IPS-20b (cell line): ENCODE measurements at regions not wholly inside any gene's neighbourhood (a gene's known extent, or its start where the extent isn't known, plus 50 kb on each side); places are given as distances from the start of the nearest gene placed in this dataset.
A peak's percentile ranks its signal among the peaks of the same experiment; 100 is the strongest.

Experiments
- H3K27ac ChIP-seq: one replicate; pipeline ENCODE4 v1.5.1; 2013; ENCODE audit warnings: low read length
- H3K27me3 ChIP-seq: 2 replicates; pipeline ENCODE4 v1.6.1; 2013; ENCODE audit warnings: mild to moderate bottlenecking, low read length, inconsistent platforms; ENCODE audit not compliant: insufficient read depth
- H3K36me3 ChIP-seq: 2 replicates; pipeline ENCODE4 v1.6.1; 2013; ENCODE audit warnings: low read depth, mild to moderate bottlenecking, inconsistent platforms, low read length, moderate library complexity; ENCODE audit not compliant: insufficient read depth
- H3K4me1 ChIP-seq: 2 replicates; pipeline ENCODE4 v1.6.1; 2013; ENCODE audit warnings: mild to moderate bottlenecking, control low read depth, inconsistent platforms, low read length, moderate library complexity; ENCODE audit not compliant: insufficient read depth
- H3K4me3 ChIP-seq: 2 replicates; pipeline ENCODE4 v1.5.1; 2013; ENCODE audit warnings: mild to moderate bottlenecking, low read length, inconsistent platforms
- H3K9ac ChIP-seq: 2 replicates; pipeline ENCODE4 v1.6.1; 2013; ENCODE audit warnings: low read depth, mild to moderate bottlenecking, inconsistent platforms, low read length, moderate library complexity
- H3K9me3 ChIP-seq: 2 replicates; pipeline ENCODE4 v1.6.1; 2013; ENCODE audit warnings: mild to moderate bottlenecking, low read depth, low read length, inconsistent platforms; ENCODE audit not compliant: insufficient read depth

DNA sequence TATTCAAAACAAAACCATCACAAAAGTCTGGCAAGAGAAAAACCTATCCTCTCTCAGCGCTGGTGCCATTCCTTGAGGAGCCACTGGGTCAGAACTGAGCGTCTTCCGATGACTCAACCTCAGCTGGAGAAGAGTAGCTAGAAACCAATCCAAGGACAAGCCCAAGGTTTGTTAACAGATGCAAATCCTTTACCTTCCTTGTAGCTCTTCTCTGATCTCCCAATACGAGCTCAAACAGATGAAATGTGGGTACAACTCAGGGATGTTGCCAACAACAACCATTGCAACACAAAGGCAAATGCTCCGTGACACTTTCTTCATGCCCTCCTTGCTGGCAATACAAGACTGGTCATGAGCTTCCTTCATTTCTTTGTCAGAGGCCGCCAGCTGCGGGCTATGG, 337.1 kb downstream of the SIPA1L2 start:
- H3K36me3 ChIP-seq, result no peaks in the 10 kb centered on the region
- H3K27me3 ChIP-seq, result no peaks in the 10 kb centered on the region
- no peaks in the 10 kb centered on the region for H3K4me1 ChIP-seq
- no peak overlapping the region for H3K9ac ChIP-seq
- H3K4me3 ChIP-seq, result no peak overlapping the region
- no peaks in the 10 kb centered on the region for H3K9me3 ChIP-seq
- H3K27ac ChIP-seq, result no peak overlapping the region

DNA sequence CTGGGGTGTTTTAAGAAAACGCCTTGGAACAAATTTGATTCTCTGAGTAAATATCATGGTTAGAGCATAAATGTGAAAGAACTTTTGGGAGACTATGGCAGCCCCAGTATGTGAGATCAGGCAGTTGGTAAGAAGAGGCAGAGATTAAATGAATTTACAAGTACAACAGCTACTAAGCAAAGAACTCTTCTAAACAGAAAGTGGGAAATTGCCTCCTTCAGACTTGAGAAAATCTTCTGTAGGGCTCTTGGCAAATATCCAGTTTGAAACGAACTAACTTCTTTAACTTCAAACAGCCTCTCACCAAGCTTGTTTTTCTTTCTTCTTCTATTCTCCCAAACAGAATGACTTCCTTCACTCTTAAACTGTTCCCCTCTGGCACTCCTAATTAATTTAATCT, 337.7 kb downstream of the SIPA1L2 start:
- Histone ChIP-seq H3K27me3 (no peaks in the 10 kb centered on the region), H3K9me3 (no peaks in the 10 kb centered on the region), H3K4me3 (no peak overlapping the region), H3K4me1 (no peaks in the 10 kb centered on the region), H3K9ac (no peak overlapping the region), H3K27ac (no peak overlapping the region), H3K36me3 (no peaks in the 10 kb centered on the region)

DNA sequence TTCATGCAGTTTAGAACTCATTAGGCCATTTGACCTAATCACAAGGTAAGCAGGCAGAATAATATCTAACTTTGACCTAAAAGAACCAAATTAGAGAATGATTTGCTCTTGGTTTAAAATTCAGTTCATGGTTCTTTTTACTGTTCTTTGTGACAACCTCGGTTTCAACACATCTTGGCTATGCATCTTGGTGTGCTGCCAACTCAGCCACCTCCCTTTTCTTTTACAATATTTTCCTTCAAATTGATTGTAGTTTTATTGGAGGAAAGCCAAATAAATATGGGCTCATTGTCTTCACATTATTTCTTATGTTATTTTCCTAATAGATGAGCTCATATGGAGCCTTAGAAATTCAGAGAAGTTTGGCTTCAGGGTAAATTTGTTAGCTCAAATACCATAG, 338.3 kb downstream of the SIPA1L2 start:
- Histone ChIP-seq H3K27ac (no peak overlapping the region), H3K9me3 (no peaks in the 10 kb centered on the region), H3K9ac (no peak overlapping the region), H3K4me3 (no peak overlapping the region), H3K36me3 (no peaks in the 10 kb centered on the region), H3K4me1 (no peaks in the 10 kb centered on the region), H3K27me3 (no peaks in the 10 kb centered on the region)

DNA sequence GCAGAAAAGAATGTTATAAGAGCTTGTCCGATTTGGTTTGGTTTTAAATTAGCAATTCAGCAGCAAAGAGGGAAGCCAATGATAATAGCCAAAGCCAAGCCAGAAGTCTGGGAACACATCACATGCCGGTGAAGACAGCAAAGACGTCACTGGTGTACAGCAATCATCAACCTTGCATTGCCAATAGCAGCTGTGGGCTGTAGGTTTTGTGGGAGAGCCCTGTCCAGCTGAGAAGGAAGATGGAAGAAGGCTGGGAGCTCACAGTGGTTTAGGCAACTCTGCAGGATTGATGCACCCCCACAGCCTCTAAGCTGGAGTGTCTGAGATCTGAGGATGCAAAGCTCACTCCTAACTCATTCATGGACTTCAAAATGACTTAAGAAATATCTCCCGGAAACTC, 338.7 kb downstream of the SIPA1L2 start:
- Histone ChIP-seq H3K36me3 (no peaks in the 10 kb centered on the region), H3K27me3 (no peaks in the 10 kb centered on the region), H3K9ac (no peak overlapping the region), H3K4me3 (no peak overlapping the region), H3K4me1 (no peaks in the 10 kb centered on the region), H3K9me3 (no peaks in the 10 kb centered on the region), H3K27ac (no peak overlapping the region)

DNA sequence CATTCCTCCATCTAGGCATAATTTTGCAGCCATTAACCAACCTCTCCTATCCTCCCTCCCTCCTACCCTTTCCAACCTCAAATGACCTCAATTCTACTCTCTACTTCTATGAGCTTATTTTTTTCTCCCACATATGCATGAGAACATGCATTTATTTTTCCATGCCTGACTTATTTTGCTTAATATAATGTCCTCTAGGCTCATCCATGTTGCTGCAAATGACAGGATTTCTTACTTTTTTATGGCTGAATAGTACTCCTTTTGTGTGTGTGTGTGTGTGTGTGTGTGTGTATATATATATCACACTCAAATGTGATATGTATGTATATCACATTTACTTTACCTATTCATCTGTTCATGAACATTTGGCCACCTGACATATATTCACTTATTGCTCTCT, 339.4 kb downstream of the SIPA1L2 start:
- no peaks in the 10 kb centered on the region for H3K9me3 ChIP-seq
- H3K27me3 ChIP-seq, result no peaks in the 10 kb centered on the region
- no peak overlapping the region for H3K27ac ChIP-seq
- H3K36me3 ChIP-seq, result no peaks in the 10 kb centered on the region
- H3K4me3 ChIP-seq, result no peak overlapping the region
- H3K9ac ChIP-seq, result no peak overlapping the region
- H3K4me1 ChIP-seq, result no peaks in the 10 kb centered on the region

DNA sequence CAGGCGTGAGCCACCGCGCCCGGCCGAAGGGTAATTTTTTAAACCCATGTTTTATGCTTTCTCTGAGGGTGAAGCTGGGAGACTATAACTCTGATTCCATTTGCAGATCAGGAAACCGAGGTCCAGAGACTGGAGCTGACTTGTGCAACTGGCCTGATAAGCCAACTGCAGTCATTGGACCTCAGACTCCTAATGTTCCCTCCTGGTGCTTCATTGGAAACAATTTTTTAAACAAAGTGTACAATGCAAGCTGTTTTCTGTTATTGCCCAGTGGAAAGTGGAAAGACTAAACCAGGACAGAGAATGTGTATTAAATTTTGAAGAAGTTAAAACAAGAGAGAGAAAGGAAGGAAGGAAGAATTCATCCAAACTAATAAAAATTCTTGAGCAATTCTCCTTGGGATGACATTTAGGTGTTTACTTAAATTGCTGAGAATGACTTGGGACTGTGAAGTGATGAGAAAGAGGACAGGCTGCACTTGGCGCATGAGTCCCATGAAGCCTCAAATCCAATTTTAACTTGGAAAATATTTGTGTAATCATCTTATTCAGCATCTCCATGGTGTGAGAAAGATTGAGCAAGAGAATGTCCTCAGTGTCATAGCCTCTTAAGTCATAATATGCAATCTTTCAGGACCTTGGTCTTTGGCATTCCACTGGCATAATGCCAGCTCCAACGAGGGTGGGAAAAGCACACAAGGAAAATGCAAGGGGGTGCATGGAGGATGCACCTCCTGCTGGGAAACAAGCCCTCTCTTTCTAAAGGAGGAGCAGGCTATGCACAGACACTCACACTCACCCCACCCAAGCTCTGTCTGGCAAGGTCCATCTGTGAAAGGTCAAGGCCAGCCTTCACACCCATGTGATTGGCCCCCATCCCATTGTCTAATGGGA, 342.0 kb downstream of the SIPA1L2 start:
- H3K36me3 ChIP-seq, result no peaks in the 10 kb centered on the region
- no peak overlapping the region for H3K27ac ChIP-seq
- H3K9me3 ChIP-seq, result no peaks in the 10 kb centered on the region
- H3K4me3 ChIP-seq, result no peak overlapping the region
- no peak overlapping the region for H3K9ac ChIP-seq
- H3K4me1 ChIP-seq, result no peaks in the 10 kb centered on the region
- no peaks in the 10 kb centered on the region for H3K27me3 ChIP-seq

DNA sequence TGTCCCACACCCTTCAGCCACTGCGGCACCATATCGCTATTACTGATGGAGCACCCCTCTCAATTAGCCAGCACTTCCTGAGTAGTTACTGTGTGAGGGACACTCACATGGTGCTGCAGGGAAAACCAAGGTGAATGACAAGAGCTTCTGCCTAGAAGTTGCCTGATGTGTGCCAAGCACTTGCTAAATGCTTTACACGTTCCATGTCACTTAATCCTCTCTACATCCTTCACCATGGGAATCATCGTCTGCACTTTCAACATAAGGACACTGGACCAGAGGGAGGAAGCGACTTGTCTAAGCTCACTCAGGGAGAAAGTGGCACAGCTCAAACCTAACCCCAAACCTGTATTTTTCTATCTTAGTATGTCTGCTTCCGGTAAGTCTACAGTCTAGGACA, 344.8 kb downstream of the SIPA1L2 start:
- H3K36me3 ChIP-seq, result no peaks in the 10 kb centered on the region
- H3K27ac ChIP-seq, result no peak overlapping the region
- H3K4me1 ChIP-seq, result peaks cover 16% of the 10 kb centered on the region; the same call in 1 of the 2 replicates
- no peak overlapping the region for H3K9ac ChIP-seq
- no peaks in the 10 kb centered on the region for H3K27me3 ChIP-seq
- H3K4me3 ChIP-seq, result no peak overlapping the region
- H3K9me3 ChIP-seq, result no peaks in the 10 kb centered on the region

DNA sequence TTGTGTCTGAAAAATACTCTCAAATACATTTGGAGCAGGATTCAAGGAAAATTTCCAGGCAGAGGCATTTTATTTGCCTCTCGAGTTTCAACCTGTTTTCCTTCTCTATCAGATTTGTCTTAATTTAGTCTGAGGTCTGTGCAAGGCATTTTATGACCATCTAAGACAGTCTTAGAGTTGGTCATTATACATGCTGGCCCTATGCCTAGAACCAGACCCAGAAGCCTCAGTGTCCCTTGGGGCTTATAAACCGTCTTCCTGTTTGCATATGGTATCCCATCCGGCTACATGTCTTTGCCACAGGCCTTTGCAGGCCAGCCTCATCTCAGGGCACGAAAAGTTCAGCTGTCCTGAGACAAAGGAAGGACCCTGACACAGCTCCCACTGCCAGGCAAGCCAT, 346.1 kb downstream of the SIPA1L2 start:
- Histone ChIP-seq H3K4me1 (peaks cover 29% of the 10 kb centered on the region), H3K36me3 (no peaks in the 10 kb centered on the region), H3K9me3 (no peaks in the 10 kb centered on the region)

DNA sequence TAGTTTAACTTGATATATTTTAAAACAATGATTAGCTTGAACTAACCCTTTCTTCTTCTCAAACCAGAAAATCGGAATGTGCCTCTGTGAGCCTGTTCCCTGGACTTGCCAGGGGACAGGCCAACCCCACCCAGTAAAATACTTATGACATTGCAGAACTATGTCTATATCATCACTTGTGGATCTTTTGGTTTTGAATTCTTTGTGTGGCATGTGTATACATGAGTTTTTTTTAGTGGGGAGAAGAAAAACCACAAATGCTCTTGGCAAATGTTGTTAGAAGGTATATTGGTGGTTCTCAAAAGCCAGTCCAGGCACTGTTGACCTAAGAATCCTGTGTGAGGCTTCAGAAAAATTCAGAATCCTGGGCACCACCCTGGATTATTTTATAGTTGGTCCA, 347.4 kb downstream of the SIPA1L2 start:
- H3K27ac ChIP-seq, result no peak overlapping the region
- H3K36me3 ChIP-seq, result no peaks in the 10 kb centered on the region
- no peaks in the 10 kb centered on the region for H3K27me3 ChIP-seq
- no peak overlapping the region for H3K9ac ChIP-seq
- peaks cover 32% of the 10 kb centered on the region for H3K4me1 ChIP-seq
- no peak overlapping the region for H3K4me3 ChIP-seq
- H3K9me3 ChIP-seq, result no peaks in the 10 kb centered on the region

More for the DNA sequence above, 346.1 kb downstream of the SIPA1L2 start:
- no peaks in the 10 kb centered on the region for H3K27me3 ChIP-seq
- H3K9ac ChIP-seq, result no peak overlapping the region
- H3K4me3 ChIP-seq, result no peak overlapping the region
- H3K27ac ChIP-seq, result no peak overlapping the region

DNA sequence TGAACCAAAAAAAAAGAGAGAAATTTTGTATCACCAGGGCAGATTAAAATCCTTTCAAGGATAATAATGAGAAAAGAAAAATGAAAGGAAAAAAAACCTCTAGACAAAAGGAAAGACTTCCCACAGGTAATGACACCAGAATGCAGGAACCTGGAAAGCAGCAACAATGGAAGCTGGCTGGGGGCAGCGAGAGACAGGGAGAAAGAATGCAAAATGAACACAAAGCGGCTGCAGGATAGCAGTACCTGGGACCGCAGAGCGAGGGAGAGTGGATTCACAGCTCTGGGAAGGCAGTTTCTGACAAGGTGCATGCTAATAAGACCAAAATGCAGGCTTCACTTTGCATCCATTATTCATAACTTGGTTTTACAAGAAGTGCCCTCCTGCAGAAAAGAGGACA, 349.0 kb downstream of the SIPA1L2 start:
- H3K27me3 ChIP-seq, result no peaks in the 10 kb centered on the region
- H3K36me3 ChIP-seq, result no peaks in the 10 kb centered on the region
- H3K27ac ChIP-seq, result no peak overlapping the region
- peak overlapping the region; percentile 18; the same call in 1 of the 2 replicates for H3K9ac ChIP-seq
- H3K4me1 ChIP-seq, result peaks cover 32% of the 10 kb centered on the region
- H3K4me3 ChIP-seq, result peak overlapping the region; percentile 44; the same call in 1 of the 2 replicates
- H3K9me3 ChIP-seq, result no peaks in the 10 kb centered on the region

DNA sequence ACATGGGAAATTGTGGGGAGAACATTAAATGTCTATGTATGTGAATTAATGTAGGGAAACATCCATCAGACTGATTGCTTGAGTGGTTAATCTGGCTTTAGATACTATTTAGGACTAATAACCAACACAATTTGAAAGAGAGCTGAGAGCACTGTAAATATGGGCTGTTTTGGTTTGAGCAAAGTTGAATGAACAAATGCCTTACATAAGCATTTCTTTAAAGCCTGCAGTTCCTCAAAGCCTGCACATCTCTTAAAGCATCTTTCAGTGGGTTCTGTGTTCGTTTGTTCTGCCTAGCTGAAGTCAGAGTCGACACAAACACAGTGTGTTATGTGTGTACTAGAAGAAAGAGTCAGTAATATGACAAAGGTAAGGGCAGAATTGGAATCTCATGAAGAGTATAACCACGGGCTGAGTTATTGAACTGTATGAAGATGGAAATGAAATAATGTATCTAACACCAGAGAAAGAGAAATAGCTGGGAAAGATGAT, 350.0 kb downstream of the SIPA1L2 start:
- Histone ChIP-seq H3K4me1 (peaks cover 32% of the 10 kb centered on the region), H3K9ac (peak overlapping the region; percentile 18; the same call in 1 of the 2 replicates), H3K27ac (no peak overlapping the region), H3K27me3 (no peaks in the 10 kb centered on the region), H3K9me3 (no peaks in the 10 kb centered on the region), H3K36me3 (no peaks in the 10 kb centered on the region), H3K4me3 (no peak overlapping the region)

DNA sequence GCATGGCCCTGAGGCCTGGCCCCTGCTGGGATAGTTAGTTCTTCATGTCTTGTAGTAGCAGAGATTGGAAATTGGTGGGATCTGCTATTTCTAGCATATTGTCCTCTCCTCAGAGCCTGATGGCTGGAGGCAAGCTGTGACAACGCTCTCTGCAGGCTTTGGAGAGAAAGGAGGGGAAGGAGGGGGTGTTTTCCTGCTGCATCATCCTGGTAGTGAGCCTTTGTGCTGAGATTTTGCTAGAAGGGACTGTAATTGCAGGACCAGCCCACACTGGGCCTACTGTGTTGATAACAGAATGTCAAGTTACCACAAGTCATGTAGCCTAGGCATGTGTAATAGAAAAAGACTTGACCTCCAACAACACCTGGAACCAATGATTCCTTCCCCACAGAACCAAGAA, 351.0 kb downstream of the SIPA1L2 start:
- Histone ChIP-seq H3K27me3 (no peaks in the 10 kb centered on the region), H3K9me3 (no peaks in the 10 kb centered on the region), H3K36me3 (no peaks in the 10 kb centered on the region), H3K4me3 (no peak overlapping the region), H3K27ac (no peak overlapping the region), H3K4me1 (peaks cover 37% of the 10 kb centered on the region), H3K9ac (no peak overlapping the region)
